22Rv1 (cell line): ENCODE measurements at regions not wholly inside any gene's neighbourhood (a gene's known extent, or its start where the extent isn't known, plus 50 kb on each side); places are given as distances from the start of the nearest gene placed in this dataset.
"Not testable (repeated sequence)": the region's sequence is repeated elsewhere in the genome, so short reads cannot be mapped to it uniquely, and the experiment has no call there.

Experiments
- H3K27ac ChIP-seq: fragments of 450-650 bp; 2 replicates; pipeline ENCODE4 v1.5.1; 2017
- CTCF ChIP-seq: fragments of 450-650 bp; IDR thresholded peaks from 2 replicates; pipeline ENCODE4 v1.5.1; 2017; ENCODE audit warnings: mild to moderate bottlenecking
- ZFX ChIP-seq: fragments of 450-650 bp; IDR thresholded peaks from 2 replicates; pipeline ENCODE4 v1.6.1; 2017; ENCODE audit warnings: antibody characterized with exemption, borderline replicate concordance

- TF ChIP-seq CTCF = no peak
- TF ChIP-seq ZFX = no peak
- H3K27ac ChIP-seq = peak overlapping the region; percentile 66
Observed at GRCh38 chr17:27088767-27089078, 205.2 kb upstream of the WSB1 start.

GRCh38 chr17:27089079-27089928 is 204.6 kb upstream of the WSB1 start:
- peak overlapping the region; percentile 66 for H3K27ac ChIP-seq

GRCh38 chr17:27089929-27090247 is 204.0 kb upstream of the WSB1 start:
- no peak for TF ChIP-seq ZFX
- no peak for TF ChIP-seq CTCF

GRCh38 chr17:27090450-27091042 is 203.4 kb upstream of the WSB1 start:
- H3K27ac ChIP-seq = not testable (repeated sequence)

More at GRCh38 chr17:27089929-27090247, 204.0 kb upstream of the WSB1 start:
- H3K27ac ChIP-seq = peak overlapping the region; percentile 66

GRCh38 chr17:27091043-27091497 is 202.8 kb upstream of the WSB1 start:
- no peak overlapping the region for H3K27ac ChIP-seq
- TF ChIP-seq CTCF (no peak), ZFX (no peak)

- H3K27ac ChIP-seq = not testable (repeated sequence)
Observed at GRCh38 chr17:27094179-27094578, 199.7 kb upstream of the WSB1 start.

GRCh38 chr17:27095821-27096220 is 198.1 kb upstream of the WSB1 start:
- not testable (repeated sequence) for H3K27ac ChIP-seq

GRCh38 chr17:27099266-27099665 is 194.6 kb upstream of the WSB1 start:
- not testable (repeated sequence) for H3K27ac ChIP-seq

GRCh38 chr17:27104605-27105221 is 189.2 kb upstream of the WSB1 start:
- not testable (repeated sequence) for H3K27ac ChIP-seq

GRCh38 chr17:27105636-27106035 is 188.3 kb upstream of the WSB1 start:
- TF ChIP-seq ZFX = no peak
- TF ChIP-seq CTCF = no peak
- H3K27ac ChIP-seq = no peak overlapping the region
